HepG2 (cell line): ENCODE measurements at regions not wholly inside any gene's neighbourhood (a gene's known extent, or its start where the extent isn't known, plus 50 kb on each side); places are given as distances from the start of the nearest gene placed in this dataset.

ENCODE experiments used
- AFF4 ChIP-seq: sonication (generic); formaldehyde crosslinking; IDR thresholded peaks from 2 replicates; pipeline ENCODE4 v1.4.0; 2020; ENCODE audit warnings: missing genetic modification reagents
- BHLHE40 ChIP-seq: IDR thresholded peaks from 2 replicates; pipeline ENCODE4 v1.6.1; 2011; ENCODE audit warnings: low read length, improper control_type of control experiment
- DBP ChIP-seq: sonication (generic); formaldehyde crosslinking; IDR thresholded peaks from 2 replicates; pipeline ENCODE4 v1.4.0; 2020; ENCODE audit warnings: missing genetic modification reagents; ENCODE audit errors: not compliant biosample characterization
- EEA1 ChIP-seq: sonication (generic); formaldehyde crosslinking; IDR thresholded peaks from 2 replicates; pipeline ENCODE4 v1.5.1; 2020; ENCODE audit warnings: mild to moderate bottlenecking, missing genetic modification reagents, borderline replicate concordance
- FLYWCH1 ChIP-seq: sonication (generic); formaldehyde crosslinking; IDR thresholded peaks from 2 replicates; pipeline ENCODE4 v1.8.1; 2023; ENCODE audit warnings: mild to moderate bottlenecking, missing genetic modification reagents
- KLF15 ChIP-seq: sonication (generic); formaldehyde crosslinking; IDR thresholded peaks from 2 replicates; pipeline ENCODE4 v1.8.1; 2023; ENCODE audit warnings: borderline replicate concordance, mild to moderate bottlenecking, inconsistent platforms, missing genetic modification reagents, mixed read lengths
- NCOA2 ChIP-seq: sonication (generic); formaldehyde crosslinking; IDR thresholded peaks from 2 replicates; pipeline ENCODE4 v1.8.0; 2022; ENCODE audit warnings: inconsistent platforms
- NFIC ChIP-seq: IDR thresholded peaks from 2 replicates; pipeline ENCODE4 v1.6.1; 2012; ENCODE audit warnings: mild to moderate bottlenecking, low read length, inconsistent platforms
- PHF5A ChIP-seq: IDR thresholded peaks from one replicate; pipeline ENCODE4 v1.6.1; 2018; ENCODE audit warnings: low read depth, missing genetic modification reagents; ENCODE audit not compliant: unreplicated experiment
- SNAPC5 ChIP-seq: sonication (generic); formaldehyde crosslinking; IDR thresholded peaks from 2 replicates; pipeline ENCODE4 v1.8.1; 2023; ENCODE audit warnings: mild to moderate bottlenecking, missing genetic modification reagents, borderline replicate concordance
- TAF15 ChIP-seq: fragments of 200-400 bp; formaldehyde crosslinking; IDR thresholded peaks from one replicate; pipeline ENCODE4 v1.6.1; 2018; ENCODE audit warnings: mild to moderate bottlenecking, low read depth, low read length; ENCODE audit not compliant: poor library complexity, severe bottlenecking
- ZBTB34 ChIP-seq: sonication (generic); formaldehyde crosslinking; IDR thresholded peaks from 2 replicates; pipeline ENCODE4 v1.8.0; 2022; ENCODE audit warnings: mild to moderate bottlenecking, missing genetic modification reagents
- ZFP36L2 ChIP-seq: sonication (generic); formaldehyde crosslinking; IDR thresholded peaks from 2 replicates; pipeline ENCODE4 v1.4.0; 2020; ENCODE audit warnings: missing genetic modification reagents
- ZFP90 ChIP-seq: sonication (generic); formaldehyde crosslinking; IDR thresholded peaks from 2 replicates; pipeline ENCODE4 v1.8.0; 2022; ENCODE audit warnings: missing genetic modification reagents, mild to moderate bottlenecking, inconsistent platforms, borderline replicate concordance
- ZMYM4 ChIP-seq: sonication (generic); formaldehyde crosslinking; IDR thresholded peaks from 2 replicates; pipeline ENCODE4 v1.8.1; 2023; ENCODE audit warnings: mild to moderate bottlenecking, missing genetic modification reagents
- ZNF20 ChIP-seq: sonication (generic); formaldehyde crosslinking; IDR thresholded peaks from 2 replicates; pipeline ENCODE4 v1.4.0; 2020; ENCODE audit warnings: mild to moderate bottlenecking, moderate library complexity, missing genetic modification reagents
- ZNF281 ChIP-seq: sonication (generic); formaldehyde crosslinking; IDR thresholded peaks from 2 replicates; pipeline ENCODE4 v1.4.0; 2020; ENCODE audit warnings: missing genetic modification reagents, borderline replicate concordance
- ZNF576 ChIP-seq: sonication (generic); formaldehyde crosslinking; IDR thresholded peaks from 2 replicates; pipeline ENCODE4 v1.4.0; 2020; ENCODE audit warnings: mild to moderate bottlenecking, missing genetic modification reagents
- ZNF619 ChIP-seq: sonication (generic); formaldehyde crosslinking; IDR thresholded peaks from 2 replicates; pipeline ENCODE4 v1.4.0; 2020; ENCODE audit warnings: mild to moderate bottlenecking, missing genetic modification reagents
- ZNF790 ChIP-seq: sonication (generic); formaldehyde crosslinking; IDR thresholded peaks from 2 replicates; pipeline ENCODE4 v1.8.0; 2022; ENCODE audit warnings: missing genetic modification reagents, mild to moderate bottlenecking, borderline replicate concordance

- TF ChIP-seq ZNF281: no peak
- TF ChIP-seq ZBTB34: no peak
- TF ChIP-seq NCOA2 (CRISPR knock-in tag): peak; percentile 47; the same call in 1 of the 2 replicates
- no peak for TF ChIP-seq ZNF20 (CRISPR knock-in tag)
- no peak for TF ChIP-seq DBP (CRISPR knock-in tag)
- peak; percentile 36; the same call in 1 of the 2 replicates for TF ChIP-seq ZMYM4 (CRISPR knock-in tag)
- TF ChIP-seq ZNF576 (CRISPR knock-in tag): no peak
- no peak for TF ChIP-seq KLF15 (CRISPR knock-in tag)
- TF ChIP-seq SNAPC5 (CRISPR knock-in tag): no peak
- no peak for TF ChIP-seq AFF4 (CRISPR knock-in tag)
- TF ChIP-seq ZNF619: no peak
- no peak for TF ChIP-seq FLYWCH1 (CRISPR knock-in tag)
- TF ChIP-seq PHF5A (CRISPR knock-in tag): no peak
- 0 out of 2 replicates have a peak, but pooled peaks have one; percentile 26 for TF ChIP-seq EEA1 (CRISPR knock-in tag)
- TF ChIP-seq ZFP90 (CRISPR knock-in tag): no peak
- no peak for TF ChIP-seq ZFP36L2 (CRISPR knock-in tag)
- no peak for TF ChIP-seq NFIC
- TF ChIP-seq BHLHE40: no peak
- TF ChIP-seq ZNF790 (CRISPR knock-in tag): no peak
- TF ChIP-seq TAF15: no peak
Measured at GRCh38 chr2:42960002-42960841, 167.8 kb upstream of the HAAO start (continued).
